K562 (cell line): ENCODE measurements at regions not wholly inside any gene's neighbourhood (a gene's known extent, or its start where the extent isn't known, plus 50 kb on each side); places are given as distances from the start of the nearest gene placed in this dataset.

Experiments
- MAFF ChIP-seq: IDR thresholded peaks from 2 replicates; pipeline ENCODE4 v1.6.1; 2012; ENCODE audit warnings: low read length, improper control_type of control experiment
- NFE2 ChIP-seq: IDR thresholded peaks from 2 replicates; pipeline ENCODE4 v1.6.1; 2014; ENCODE audit warnings: antibody characterized with exemption, low read depth
- ZNF217 ChIP-seq: sonication (generic); formaldehyde crosslinking; IDR thresholded peaks from 2 replicates; pipeline ENCODE4 v1.8.0; 2022; ENCODE audit warnings: mild to moderate bottlenecking, missing genetic modification reagents
- TF ChIP-seq, protein P1 (sequence below), 3 experiments: IDR thresholded peaks in 2 of 3; conservative IDR thresholded peaks in 1 of 3; 2 replicates each; pipeline ENCODE4 v1.5.1; 2011 to 2012; ENCODE audit warnings: low read length in 3 of 3, mild to moderate bottlenecking in 3 of 3, control low read depth in 2 of 3, improper control_type of control experiment in 1 of 3, inconsistent platforms in 1 of 3, low read depth in 1 of 3, mixed read lengths in 1 of 3, moderate library complexity in 1 of 3; ENCODE audit not compliant: insufficient read depth in 2 of 3
- TF ChIP-seq, protein P2 (sequence below): fragments of 250-450 bp; sonication (Bioruptor Pico); IDR thresholded peaks from 2 replicates; pipeline ENCODE4 v1.8.0; 2022; ENCODE audit warnings: inconsistent platforms
- TF ChIP-seq, protein P3 (sequence below): sonication (generic); formaldehyde crosslinking; IDR thresholded peaks from 2 replicates; pipeline ENCODE4 v1.8.0; 2022; ENCODE audit warnings: missing genetic modification reagents, mild to moderate bottlenecking, borderline replicate concordance
- TF ChIP-seq, protein P4 (sequence below): fragments of 250-450 bp; sonication (Bioruptor Pico); IDR thresholded peaks from 2 replicates; pipeline ENCODE4 v1.4.0; 2020; ENCODE audit warnings: mild to moderate bottlenecking, moderate library complexity

DNA sequence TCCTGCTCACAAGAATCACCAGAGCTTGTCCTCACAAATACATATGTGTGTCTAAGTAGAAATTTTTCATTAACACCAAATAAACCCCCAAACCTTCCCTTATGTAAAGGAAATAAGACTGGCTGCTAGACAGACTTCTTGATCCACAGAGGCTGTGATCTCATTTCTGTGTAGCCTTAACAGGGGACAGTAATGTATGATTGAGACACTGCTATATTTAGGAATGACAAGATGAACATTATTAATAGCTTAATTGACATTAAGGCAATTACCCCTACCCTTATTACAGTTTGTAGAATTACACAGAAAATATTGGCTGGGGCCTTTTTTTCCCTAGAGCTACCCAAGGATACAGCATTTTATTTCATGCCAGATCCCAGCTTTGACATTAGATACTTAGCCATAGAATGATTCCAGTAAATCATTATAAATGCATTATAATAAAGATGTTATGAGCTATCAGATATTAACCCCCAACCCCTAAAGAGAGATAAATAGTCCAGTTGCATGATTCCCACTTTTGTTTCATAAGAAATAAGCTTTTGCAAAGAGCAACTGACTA is 392.1 kb upstream of the HNRNPA3 start:
- TF ChIP-seq, protein P1, sequence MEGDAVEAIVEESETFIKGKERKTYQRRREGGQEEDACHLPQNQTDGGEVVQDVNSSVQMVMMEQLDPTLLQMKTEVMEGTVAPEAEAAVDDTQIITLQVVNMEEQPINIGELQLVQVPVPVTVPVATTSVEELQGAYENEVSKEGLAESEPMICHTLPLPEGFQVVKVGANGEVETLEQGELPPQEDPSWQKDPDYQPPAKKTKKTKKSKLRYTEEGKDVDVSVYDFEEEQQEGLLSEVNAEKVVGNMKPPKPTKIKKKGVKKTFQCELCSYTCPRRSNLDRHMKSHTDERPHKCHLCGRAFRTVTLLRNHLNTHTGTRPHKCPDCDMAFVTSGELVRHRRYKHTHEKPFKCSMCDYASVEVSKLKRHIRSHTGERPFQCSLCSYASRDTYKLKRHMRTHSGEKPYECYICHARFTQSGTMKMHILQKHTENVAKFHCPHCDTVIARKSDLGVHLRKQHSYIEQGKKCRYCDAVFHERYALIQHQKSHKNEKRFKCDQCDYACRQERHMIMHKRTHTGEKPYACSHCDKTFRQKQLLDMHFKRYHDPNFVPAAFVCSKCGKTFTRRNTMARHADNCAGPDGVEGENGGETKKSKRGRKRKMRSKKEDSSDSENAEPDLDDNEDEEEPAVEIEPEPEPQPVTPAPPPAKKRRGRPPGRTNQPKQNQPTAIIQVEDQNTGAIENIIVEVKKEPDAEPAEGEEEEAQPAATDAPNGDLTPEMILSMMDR (IDR thresholded peaks at IDR 0.05 in 2 of 3, conservative IDR thresholded peaks at IDR 0.05 in 1 of 3; ENCODE audit: insufficient read depth in 2 of 3, low read depth in 1 of 3, low read length in 3 of 3): no peak
- TF ChIP-seq, protein P2, sequence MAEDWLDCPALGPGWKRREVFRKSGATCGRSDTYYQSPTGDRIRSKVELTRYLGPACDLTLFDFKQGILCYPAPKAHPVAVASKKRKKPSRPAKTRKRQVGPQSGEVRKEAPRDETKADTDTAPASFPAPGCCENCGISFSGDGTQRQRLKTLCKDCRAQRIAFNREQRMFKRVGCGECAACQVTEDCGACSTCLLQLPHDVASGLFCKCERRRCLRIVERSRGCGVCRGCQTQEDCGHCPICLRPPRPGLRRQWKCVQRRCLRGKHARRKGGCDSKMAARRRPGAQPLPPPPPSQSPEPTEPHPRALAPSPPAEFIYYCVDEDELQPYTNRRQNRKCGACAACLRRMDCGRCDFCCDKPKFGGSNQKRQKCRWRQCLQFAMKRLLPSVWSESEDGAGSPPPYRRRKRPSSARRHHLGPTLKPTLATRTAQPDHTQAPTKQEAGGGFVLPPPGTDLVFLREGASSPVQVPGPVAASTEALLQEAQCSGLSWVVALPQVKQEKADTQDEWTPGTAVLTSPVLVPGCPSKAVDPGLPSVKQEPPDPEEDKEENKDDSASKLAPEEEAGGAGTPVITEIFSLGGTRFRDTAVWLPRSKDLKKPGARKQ (CRISPR knock-in tag): no peak
- no peak for TF ChIP-seq MAFF
- TF ChIP-seq, protein P3, sequence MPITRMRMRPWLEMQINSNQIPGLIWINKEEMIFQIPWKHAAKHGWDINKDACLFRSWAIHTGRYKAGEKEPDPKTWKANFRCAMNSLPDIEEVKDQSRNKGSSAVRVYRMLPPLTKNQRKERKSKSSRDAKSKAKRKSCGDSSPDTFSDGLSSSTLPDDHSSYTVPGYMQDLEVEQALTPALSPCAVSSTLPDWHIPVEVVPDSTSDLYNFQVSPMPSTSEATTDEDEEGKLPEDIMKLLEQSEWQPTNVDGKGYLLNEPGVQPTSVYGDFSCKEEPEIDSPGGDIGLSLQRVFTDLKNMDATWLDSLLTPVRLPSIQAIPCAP (CRISPR knock-in tag): no peak
- TF ChIP-seq, protein P4, sequence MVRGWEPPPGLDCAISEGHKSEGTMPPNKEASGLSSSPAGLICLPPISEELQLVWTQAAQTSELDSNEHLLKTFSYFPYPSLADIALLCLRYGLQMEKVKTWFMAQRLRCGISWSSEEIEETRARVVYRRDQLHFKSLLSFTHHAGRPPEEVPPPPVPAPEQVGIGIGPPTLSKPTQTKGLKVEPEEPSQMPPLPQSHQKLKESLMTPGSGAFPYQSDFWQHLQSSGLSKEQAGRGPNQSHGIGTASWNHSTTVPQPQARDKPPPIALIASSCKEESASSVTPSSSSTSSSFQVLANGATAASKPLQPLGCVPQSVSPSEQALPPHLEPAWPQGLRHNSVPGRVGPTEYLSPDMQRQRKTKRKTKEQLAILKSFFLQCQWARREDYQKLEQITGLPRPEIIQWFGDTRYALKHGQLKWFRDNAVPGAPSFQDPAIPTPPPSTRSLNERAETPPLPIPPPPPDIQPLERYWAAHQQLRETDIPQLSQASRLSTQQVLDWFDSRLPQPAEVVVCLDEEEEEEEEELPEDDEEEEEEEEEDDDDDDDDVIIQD (CRISPR knock-in tag): no peak
- TF ChIP-seq ZNF217 (CRISPR knock-in tag): no peak
- no peak for TF ChIP-seq NFE2
